ENCODE measurements at regions not wholly inside any gene's neighbourhood (a gene's known extent, or its start where the extent isn't known, plus 50 kb on each side); places are given as distances from the start of the nearest gene placed in this dataset.

- DNase-seq: no peak
- peaks cover 7 to 29% (median 8%) of the 10 kb centered on the region in 3 donors for H3K27me3 Mint-ChIP-seq (ENCODE audit: low read depth in 3 of 3)
- H3K27ac Mint-ChIP-seq: no peak overlapping the region
- no peak overlapping the region for H3K4me3 Mint-ChIP-seq
- no peaks in the 10 kb centered on the region for H3K36me3 Mint-ChIP-seq
- peaks cover 0 to 22% (median 3%) of the 10 kb centered on the region in 6 donors for H3K9me3 Mint-ChIP-seq
- H3K4me1 Mint-ChIP-seq: no peaks in the 10 kb centered on the region
Observed at GRCh38 chr3:28575746-28576613, 227.4 kb upstream of the AZI2 start.

GRCh38 chr3:28576614-28577200 is 228.1 kb upstream of the AZI2 start:
- Mint-ChIP-seq H3K4me1 (no peaks in the 10 kb centered on the region), H3K9me3 (peaks cover 0 to 24% (median 3%) of the 10 kb centered on the region in 6 donors), H3K36me3 (peaks cover 0 to under 1% (median 0%) of the 10 kb centered on the region in 3 donors), H3K27ac (no peak overlapping the region), H3K4me3 (no peak overlapping the region), H3K27me3 (ENCODE audit: low read depth in 3 of 3) (peaks cover 7 to 29% (median 8%) of the 10 kb centered on the region in 3 donors)
- DNase-seq: no peak

- Mint-ChIP-seq H3K36me3 (peaks cover 0 to 4% (median 0%) of the 10 kb centered on the region in 3 donors), H3K9me3 (peaks cover 0 to 26% (median 3%) of the 10 kb centered on the region in 6 donors), H3K27ac (no peak overlapping the region), H3K27me3 (ENCODE audit: low read depth in 3 of 3) (peaks cover 7 to 27% (median 8%) of the 10 kb centered on the region in 3 donors), H3K4me3 (no peak overlapping the region), H3K4me1 (no peaks in the 10 kb centered on the region)
- DNase-seq: no peak
Observed at GRCh38 chr3:28577941-28578500, 229.4 kb upstream of the AZI2 start.

DNA sequence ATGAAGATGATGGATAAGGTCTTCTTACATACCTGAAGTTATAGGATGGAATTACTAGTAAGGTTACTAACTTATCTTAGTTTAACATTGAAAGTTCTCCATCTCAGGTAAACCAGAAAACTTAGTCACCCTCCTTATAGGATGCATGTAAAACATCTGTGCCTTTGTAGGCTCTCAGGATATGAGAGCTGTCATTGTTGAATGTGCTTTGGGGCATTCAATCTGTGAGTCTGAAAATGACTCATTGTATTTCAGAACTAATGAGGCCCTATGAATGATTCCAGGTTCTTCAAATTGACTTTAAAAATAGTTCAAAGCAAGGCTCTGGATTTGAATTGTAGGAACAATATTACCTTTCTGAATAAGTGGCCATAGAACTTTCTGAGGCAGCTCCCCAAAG is 237.7 kb upstream of the AZI2 start:
- H3K27ac Mint-ChIP-seq: no peak overlapping the region
- H3K27me3 Mint-ChIP-seq (ENCODE audit: low read depth in 3 of 3): peaks cover 0 to 2% (median 0%) of the 10 kb centered on the region in 3 donors
- H3K36me3 Mint-ChIP-seq: peaks cover 0 to 4% (median 0%) of the 10 kb centered on the region in 3 donors
- no peak overlapping the region for H3K4me3 Mint-ChIP-seq
- DNase-seq: no peak
- H3K9me3 Mint-ChIP-seq: peaks cover 0 to 10% (median under 1%) of the 10 kb centered on the region in 6 donors
- no peaks in the 10 kb centered on the region for H3K4me1 Mint-ChIP-seq

DNA sequence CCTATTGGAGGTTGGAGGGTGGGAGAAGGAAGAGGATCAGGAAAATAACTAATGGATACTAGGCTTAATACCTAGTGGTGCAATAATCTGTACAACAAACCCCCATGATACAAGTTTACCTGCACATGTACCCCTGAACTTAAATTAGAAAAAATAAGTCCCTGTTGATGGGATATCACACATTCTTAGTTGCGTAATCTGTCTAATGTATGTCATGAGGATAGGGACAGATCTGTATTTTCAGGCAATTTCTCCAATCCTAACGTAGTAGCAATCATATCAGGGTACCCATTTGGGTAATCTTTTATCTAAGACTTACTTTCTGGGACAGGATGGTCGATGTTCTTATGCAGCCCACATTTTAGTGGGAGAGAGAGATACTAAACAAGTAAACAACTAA is 239.1 kb upstream of the AZI2 start:
- DNase-seq: no peak
- H3K36me3 Mint-ChIP-seq: no peaks in the 10 kb centered on the region
- H3K27ac Mint-ChIP-seq: no peak overlapping the region
- H3K4me1 Mint-ChIP-seq: no peaks in the 10 kb centered on the region
- no peak overlapping the region for H3K4me3 Mint-ChIP-seq
- peaks cover 0 to 4% (median 0%) of the 10 kb centered on the region in 6 donors for H3K9me3 Mint-ChIP-seq
- peaks cover 0 to 2% (median 0%) of the 10 kb centered on the region in 3 donors for H3K27me3 Mint-ChIP-seq (ENCODE audit: low read depth in 3 of 3)

GRCh38 chr3:28590216-28590615 is 241.6 kb upstream of the AZI2 start:
- no peaks in the 10 kb centered on the region for H3K36me3 Mint-ChIP-seq
- peaks cover 0 to 2% (median 0%) of the 10 kb centered on the region in 3 donors for H3K27me3 Mint-ChIP-seq (ENCODE audit: low read depth in 3 of 3)
- no peak overlapping the region for H3K4me3 Mint-ChIP-seq
- H3K27ac Mint-ChIP-seq: no peak overlapping the region
- no peaks in the 10 kb centered on the region for H3K4me1 Mint-ChIP-seq
- peaks cover 0 to 4% (median under 1%) of the 10 kb centered on the region in 6 donors for H3K9me3 Mint-ChIP-seq
- no peak for DNase-seq

DNA sequence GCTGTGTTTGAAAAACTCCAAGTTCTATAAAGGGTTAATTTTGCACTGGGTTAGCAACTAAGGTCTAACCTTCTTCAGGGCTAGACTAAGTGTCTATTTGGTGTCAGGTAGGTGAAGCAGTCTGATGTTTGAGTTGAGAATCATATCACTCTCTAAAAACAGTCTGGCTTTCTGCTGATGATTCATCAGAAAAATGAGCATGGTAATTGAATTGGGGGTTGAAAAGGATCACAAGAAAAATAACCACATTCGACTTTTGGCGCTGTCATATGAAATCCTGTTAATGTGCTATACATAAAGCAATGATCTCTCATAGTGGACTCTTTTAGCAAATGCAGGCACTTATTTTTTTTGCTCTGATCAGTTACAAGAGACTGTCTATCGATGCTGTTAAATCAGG is 242.2 kb upstream of the AZI2 start:
- peaks cover 0 to 2% (median 0%) of the 10 kb centered on the region in 3 donors for H3K27me3 Mint-ChIP-seq (ENCODE audit: low read depth in 3 of 3)
- no peak overlapping the region for H3K4me3 Mint-ChIP-seq
- DNase-seq: no peak
- H3K9me3 Mint-ChIP-seq: peaks cover 0 to 4% (median under 1%) of the 10 kb centered on the region in 6 donors
- H3K4me1 Mint-ChIP-seq: no peaks in the 10 kb centered on the region
- H3K27ac Mint-ChIP-seq: no peak overlapping the region
- no peaks in the 10 kb centered on the region for H3K36me3 Mint-ChIP-seq

DNA sequence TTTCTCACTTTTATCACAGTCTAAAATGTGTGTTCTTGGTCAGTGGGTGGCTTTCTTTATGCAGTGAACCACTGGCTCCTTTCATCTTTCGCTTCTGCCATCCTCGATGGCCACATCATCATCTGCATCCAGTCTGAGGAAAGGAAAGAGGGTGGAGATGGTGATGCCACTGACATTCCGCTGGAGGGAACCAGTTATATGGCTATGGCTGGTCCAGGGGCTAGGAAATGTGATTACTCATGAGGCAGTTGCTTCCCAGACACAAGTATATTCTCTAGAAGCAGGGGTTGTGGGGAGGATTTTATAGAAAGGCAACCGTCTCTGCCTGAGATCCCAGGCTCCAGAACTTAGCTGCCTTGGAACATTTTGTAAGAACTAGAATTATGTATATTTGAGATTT is 246.7 kb upstream of the AZI2 start:
- no peaks in the 10 kb centered on the region for H3K36me3 Mint-ChIP-seq
- DNase-seq: no peak
- H3K27me3 Mint-ChIP-seq (ENCODE audit: low read depth in 3 of 3): peaks cover 1 to 2% (median 2%) of the 10 kb centered on the region in 3 donors
- H3K9me3 Mint-ChIP-seq: peaks cover 0 to 8% (median 2%) of the 10 kb centered on the region in 6 donors
- H3K4me1 Mint-ChIP-seq: no peaks in the 10 kb centered on the region
- H3K27ac Mint-ChIP-seq: no peak overlapping the region
- H3K4me3 Mint-ChIP-seq: no peak overlapping the region

- Mint-ChIP-seq H3K36me3 (no peaks in the 10 kb centered on the region), H3K9me3 (peaks cover 0 to 8% (median 2%) of the 10 kb centered on the region in 6 donors), H3K4me3 (no peak overlapping the region), H3K27me3 (ENCODE audit: low read depth in 3 of 3) (peaks cover 1 to 5% (median 2%) of the 10 kb centered on the region in 3 donors), H3K4me1 (no peaks in the 10 kb centered on the region), H3K27ac (no peak overlapping the region)
- no peak for DNase-seq
Observed at GRCh38 chr3:28597452-28597851, 248.8 kb upstream of the AZI2 start.

DNA sequence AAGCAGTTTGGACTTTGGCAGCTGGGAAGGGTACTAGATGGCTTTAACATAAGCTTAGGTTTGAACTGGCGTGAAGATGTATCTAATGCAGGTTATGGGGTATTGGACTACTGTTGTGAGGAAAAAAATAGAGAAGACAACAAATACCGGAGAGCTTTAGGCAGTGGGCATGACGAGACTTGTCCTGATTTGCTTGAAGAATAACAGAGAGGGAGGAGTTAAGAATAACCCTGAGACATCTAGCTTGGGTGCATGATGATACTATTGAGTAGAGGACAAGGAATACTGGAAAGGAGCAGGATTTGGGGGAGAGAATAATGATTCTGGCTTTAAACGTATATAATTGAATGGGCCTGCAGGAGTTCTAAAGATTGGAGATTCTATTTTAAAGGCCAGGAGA is 249.5 kb upstream of the AZI2 start:
- no peaks in the 10 kb centered on the region for H3K36me3 Mint-ChIP-seq
- H3K4me3 Mint-ChIP-seq: no peak overlapping the region
- no peaks in the 10 kb centered on the region for H3K4me1 Mint-ChIP-seq
- peaks cover 0 to 8% (median 2%) of the 10 kb centered on the region in 6 donors for H3K9me3 Mint-ChIP-seq
- no peak overlapping the region for H3K27ac Mint-ChIP-seq
- peaks cover 1 to 5% (median 2%) of the 10 kb centered on the region in 3 donors for H3K27me3 Mint-ChIP-seq (ENCODE audit: low read depth in 3 of 3)
- DNase-seq: no peak

DNA sequence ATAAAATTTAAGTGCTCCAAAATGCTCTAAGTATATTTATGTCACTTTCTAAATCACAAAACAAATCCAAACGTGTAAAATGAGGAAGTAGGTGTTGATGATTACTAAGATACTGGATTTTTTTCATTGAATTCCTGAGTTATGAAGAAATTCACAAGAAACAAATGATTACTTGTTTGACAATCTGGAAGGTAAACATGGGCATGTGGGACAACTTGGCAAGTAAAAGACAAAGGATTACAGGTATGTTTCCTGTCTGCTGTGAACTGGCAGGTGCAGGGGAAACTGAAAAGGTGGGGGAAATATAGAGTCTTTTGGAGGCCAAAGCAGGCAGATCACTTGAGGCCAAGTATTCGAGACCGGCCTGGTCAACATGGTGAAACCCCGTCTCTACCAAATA is 252.7 kb upstream of the AZI2 start:
- H3K27me3 Mint-ChIP-seq (ENCODE audit: low read depth in 3 of 3): peaks cover 1 to 7% (median 2%) of the 10 kb centered on the region in 3 donors
- H3K36me3 Mint-ChIP-seq: no peaks in the 10 kb centered on the region
- H3K9me3 Mint-ChIP-seq: peaks cover 0 to 8% (median under 1%) of the 10 kb centered on the region in 6 donors
- H3K27ac Mint-ChIP-seq: no peak overlapping the region
- no peak overlapping the region for H3K4me3 Mint-ChIP-seq
- DNase-seq: no peak
- H3K4me1 Mint-ChIP-seq: no peaks in the 10 kb centered on the region

DNA sequence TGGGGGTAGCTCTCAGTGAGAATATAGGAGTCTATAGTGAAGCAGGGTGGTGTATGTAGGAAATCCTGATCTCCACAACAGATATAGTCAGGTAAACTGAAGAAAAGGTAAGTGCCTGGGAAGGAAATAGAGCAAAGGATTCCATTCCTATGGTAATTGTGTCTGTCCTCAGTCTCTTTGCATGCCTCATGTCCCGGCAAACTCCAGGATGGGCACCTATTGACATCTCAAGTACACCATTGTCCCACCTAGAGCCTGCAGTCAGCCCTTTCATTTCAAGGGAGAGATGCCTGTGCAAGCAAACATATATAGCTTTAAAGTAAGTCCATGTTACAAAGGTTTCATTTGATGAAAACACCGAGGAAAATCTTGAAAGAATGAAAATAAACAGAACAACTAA is 257.7 kb upstream of the AZI2 start:
- DNase-seq: no peak
- H3K27me3 Mint-ChIP-seq (ENCODE audit: low read depth in 3 of 3): peaks cover 0 to 6% (median 0%) of the 10 kb centered on the region in 3 donors
- peaks cover 0 to 1% (median 0%) of the 10 kb centered on the region in 6 donors for H3K9me3 Mint-ChIP-seq
- no peak overlapping the region for H3K4me3 Mint-ChIP-seq
- H3K36me3 Mint-ChIP-seq: no peaks in the 10 kb centered on the region
- H3K4me1 Mint-ChIP-seq: no peaks in the 10 kb centered on the region
- no peak overlapping the region for H3K27ac Mint-ChIP-seq

DNA sequence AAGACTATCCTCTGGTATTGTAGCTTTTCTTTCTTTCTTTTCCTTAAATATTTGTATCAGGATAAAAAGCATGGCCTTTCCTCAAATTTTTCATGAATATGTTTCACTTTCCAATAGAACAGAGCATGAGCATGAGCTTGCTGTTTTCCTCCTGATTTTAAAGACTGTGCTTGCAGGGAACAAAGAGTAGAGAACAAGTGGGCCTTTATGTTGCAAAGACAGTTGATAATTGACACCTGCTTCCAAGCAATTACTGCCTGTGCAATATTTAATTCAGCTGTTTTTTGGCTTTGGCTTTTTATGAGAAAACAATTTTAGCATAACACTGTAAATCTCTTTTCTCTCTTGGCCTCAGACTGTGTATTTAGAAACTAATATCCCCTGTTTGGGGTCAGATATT is 263.6 kb upstream of the AZI2 start:
- Mint-ChIP-seq H3K27me3 (ENCODE audit: low read depth in 3 of 3) (peaks cover 0 to 4% (median 0%) of the 10 kb centered on the region in 3 donors), H3K9me3 (peaks cover 0 to 5% (median 0%) of the 10 kb centered on the region in 6 donors), H3K36me3 (no peaks in the 10 kb centered on the region), H3K27ac (no peak overlapping the region), H3K4me3 (no peak overlapping the region), H3K4me1 (no peaks in the 10 kb centered on the region)
- DNase-seq: no peak

- Mint-ChIP-seq H3K9me3 (peaks cover 0 to 5% (median 0%) of the 10 kb centered on the region in 6 donors), H3K27ac (no peak overlapping the region), H3K4me1 (no peaks in the 10 kb centered on the region), H3K4me3 (no peak overlapping the region), H3K36me3 (no peaks in the 10 kb centered on the region), H3K27me3 (ENCODE audit: low read depth in 3 of 3) (peaks cover 0 to 2% (median 0%) of the 10 kb centered on the region in 3 donors)
- no peak for DNase-seq
Observed at GRCh38 chr3:28613511-28614106, 265.0 kb upstream of the AZI2 start.
